ENCODE measurements at regions not wholly inside any gene's neighbourhood (a gene's known extent, or its start where the extent isn't known, plus 50 kb on each side); places are given as distances from the start of the nearest gene placed in this dataset.
A peak's percentile ranks its signal among the peaks of the same experiment; 100 is the strongest.

DNA sequence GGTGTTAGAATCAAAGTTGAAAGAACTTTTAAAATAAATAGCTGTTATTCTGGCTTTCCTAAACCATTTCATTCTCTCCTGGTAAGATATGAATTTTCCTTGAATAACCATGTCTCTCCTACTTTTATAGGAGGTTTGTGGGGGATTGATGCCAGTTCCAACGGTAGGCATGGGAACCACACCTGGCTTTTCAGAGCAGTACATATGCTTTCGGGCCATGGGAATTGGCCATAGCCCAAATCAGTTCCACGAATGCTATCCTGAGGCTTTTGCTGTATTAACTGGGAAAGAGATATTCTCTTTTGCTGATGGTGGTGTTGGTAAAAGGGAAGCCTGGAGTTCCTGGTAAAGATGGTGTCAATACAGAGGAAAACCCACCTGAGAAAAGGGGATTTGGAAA, 396.2 kb upstream of the ZNF385D start:
- TF ChIP-seq, protein P1, sequence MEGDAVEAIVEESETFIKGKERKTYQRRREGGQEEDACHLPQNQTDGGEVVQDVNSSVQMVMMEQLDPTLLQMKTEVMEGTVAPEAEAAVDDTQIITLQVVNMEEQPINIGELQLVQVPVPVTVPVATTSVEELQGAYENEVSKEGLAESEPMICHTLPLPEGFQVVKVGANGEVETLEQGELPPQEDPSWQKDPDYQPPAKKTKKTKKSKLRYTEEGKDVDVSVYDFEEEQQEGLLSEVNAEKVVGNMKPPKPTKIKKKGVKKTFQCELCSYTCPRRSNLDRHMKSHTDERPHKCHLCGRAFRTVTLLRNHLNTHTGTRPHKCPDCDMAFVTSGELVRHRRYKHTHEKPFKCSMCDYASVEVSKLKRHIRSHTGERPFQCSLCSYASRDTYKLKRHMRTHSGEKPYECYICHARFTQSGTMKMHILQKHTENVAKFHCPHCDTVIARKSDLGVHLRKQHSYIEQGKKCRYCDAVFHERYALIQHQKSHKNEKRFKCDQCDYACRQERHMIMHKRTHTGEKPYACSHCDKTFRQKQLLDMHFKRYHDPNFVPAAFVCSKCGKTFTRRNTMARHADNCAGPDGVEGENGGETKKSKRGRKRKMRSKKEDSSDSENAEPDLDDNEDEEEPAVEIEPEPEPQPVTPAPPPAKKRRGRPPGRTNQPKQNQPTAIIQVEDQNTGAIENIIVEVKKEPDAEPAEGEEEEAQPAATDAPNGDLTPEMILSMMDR (IDR thresholded peaks at IDR 0.05; ENCODE audit: insufficient read depth, low read depth, low read length, missing control alignments) = no peak
- no peak for DNase-seq (ENCODE audit: low read depth)
- H3K4me3 ChIP-seq (ENCODE audit: low read length) = no peak overlapping the region

- TF ChIP-seq, protein P1 (IDR thresholded peaks at IDR 0.05; ENCODE audit: insufficient read depth, low read depth, low read length, missing control alignments) = no peak
- no peak for DNase-seq (ENCODE audit: low read depth)
- H3K4me3 ChIP-seq (ENCODE audit: low read length) = no peak overlapping the region
These were observed 405.9 kb upstream of the ZNF385D start for GRCh38 chr3:22156868-22157267.

DNA sequence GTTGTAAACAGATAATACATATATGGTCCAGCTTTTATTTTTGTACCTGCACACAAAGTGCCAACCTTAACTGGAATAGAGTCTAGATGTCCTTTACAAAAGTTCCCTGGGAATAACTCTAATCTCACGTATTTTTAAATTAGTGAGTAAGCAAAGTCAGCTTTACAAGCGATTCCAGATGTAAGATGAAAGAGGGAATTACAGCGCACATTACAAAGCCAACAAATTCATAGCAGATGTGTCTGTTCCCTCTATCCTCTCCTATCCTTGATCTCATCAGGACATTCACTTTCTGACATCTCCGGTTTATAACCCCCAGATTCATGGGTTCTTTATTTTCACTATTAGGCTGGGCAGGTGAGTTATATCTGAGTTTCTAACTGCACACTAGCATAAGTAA, 406.8 kb upstream of the ZNF385D start:
- no peak for DNase-seq (ENCODE audit: low read depth)
- TF ChIP-seq, protein P1 (IDR thresholded peaks at IDR 0.05; ENCODE audit: insufficient read depth, low read depth, low read length, missing control alignments) = no peak
- no peak overlapping the region for H3K4me3 ChIP-seq (ENCODE audit: low read length)

GRCh38 chr3:22159004-22159695, 408.1 kb upstream of the ZNF385D start:
- peak; percentile 29 for DNase-seq (ENCODE audit: low read depth)
- TF ChIP-seq, protein P1 (IDR thresholded peaks at IDR 0.05; ENCODE audit: insufficient read depth, low read depth, low read length, missing control alignments) = no peak
- H3K4me3 ChIP-seq (ENCODE audit: low read length) = no peak overlapping the region

- DNase-seq (ENCODE audit: low read depth) = no peak
- TF ChIP-seq, protein P1 (IDR thresholded peaks at IDR 0.05; ENCODE audit: insufficient read depth, low read depth, low read length, missing control alignments) = no peak
These were observed 410.3 kb upstream of the ZNF385D start for GRCh38 chr3:22161315-22161714.

DNA sequence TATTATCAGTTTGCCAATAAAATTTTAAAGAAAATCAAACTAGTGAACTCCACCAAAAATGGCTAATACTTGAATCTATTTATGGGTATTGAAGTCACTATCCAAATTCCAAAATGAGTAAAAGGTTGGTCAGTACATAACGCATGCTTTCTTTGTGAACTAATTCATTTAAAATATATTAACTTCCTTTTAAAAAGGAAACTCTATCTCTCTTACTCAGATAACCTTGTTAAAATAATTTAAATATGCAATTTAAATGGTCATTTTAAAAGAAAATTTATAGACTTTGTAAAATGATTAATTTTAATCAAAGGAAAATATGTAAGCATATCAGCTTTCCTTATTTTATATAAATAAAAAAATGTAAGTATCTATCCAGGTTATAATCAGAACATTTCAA, 419.4 kb upstream of the ZNF385D start:
- H3K4me3 ChIP-seq (ENCODE audit: low read length) = no peak overlapping the region
- no peak for DNase-seq (ENCODE audit: low read depth)
- TF ChIP-seq, protein P1 (IDR thresholded peaks at IDR 0.05; ENCODE audit: insufficient read depth, low read depth, low read length, missing control alignments) = no peak

More at GRCh38 chr3:22161315-22161714, 410.3 kb upstream of the ZNF385D start:
- no peak overlapping the region for H3K4me3 ChIP-seq (ENCODE audit: low read length)

DNA sequence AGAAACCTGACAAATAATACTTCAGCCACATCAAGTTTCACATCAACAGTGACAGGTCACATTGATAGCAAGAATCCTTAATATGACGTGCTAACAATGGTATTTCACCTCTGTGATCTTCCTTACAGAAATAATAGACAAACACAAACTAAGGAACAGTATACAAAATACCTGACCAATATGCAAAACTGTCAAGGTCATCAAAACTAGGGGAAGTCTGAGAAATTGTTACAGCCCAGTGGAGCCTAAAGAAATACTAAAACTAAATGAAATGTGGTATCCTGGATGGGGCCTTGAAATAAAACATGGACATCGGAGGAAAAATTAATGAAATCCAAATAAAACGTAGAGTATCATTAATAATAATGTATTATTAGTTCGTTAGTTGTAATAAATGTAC, 422.0 kb upstream of the ZNF385D start:
- DNase-seq (ENCODE audit: low read depth) = no peak
- TF ChIP-seq, protein P1 (IDR thresholded peaks at IDR 0.05; ENCODE audit: insufficient read depth, low read depth, low read length, missing control alignments) = no peak
- no peak overlapping the region for H3K4me3 ChIP-seq (ENCODE audit: low read length)

All from epithelial cell of esophagus (primary cell).